ENCODE measurements at regions not wholly inside any gene's neighbourhood (a gene's known extent, or its start where the extent isn't known, plus 50 kb on each side); places are given as distances from the start of the nearest gene placed in this dataset.

DNA sequence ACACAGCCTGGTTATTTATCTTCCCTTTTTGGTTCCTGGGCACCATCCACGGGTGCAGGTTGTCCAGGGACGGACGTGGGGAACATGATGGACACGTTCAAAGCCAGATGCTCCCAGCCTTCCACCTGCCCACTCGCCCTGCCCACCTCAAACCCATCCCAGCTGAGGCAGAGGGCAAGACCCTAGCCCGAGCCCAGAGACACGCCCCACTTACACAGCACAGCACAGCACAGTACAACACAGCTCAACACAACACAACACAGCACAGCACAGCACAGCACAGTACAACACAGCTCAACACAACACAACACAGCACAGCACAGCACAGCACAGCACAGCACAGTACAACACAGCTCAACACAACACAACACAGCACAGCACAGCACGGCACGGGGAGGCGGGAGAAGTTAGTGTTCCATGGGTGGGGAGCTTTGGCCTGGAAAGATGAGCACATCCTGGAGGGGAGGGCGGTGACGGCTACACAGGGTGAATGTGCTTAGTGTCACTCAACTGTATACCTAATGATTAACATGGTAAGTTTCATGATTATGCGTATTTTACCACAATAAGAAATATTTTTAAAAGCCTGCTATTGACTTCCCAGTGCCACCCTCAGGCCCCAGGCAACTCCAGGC lies 1507.5 kb downstream of the BRD1 start:
- no peak overlapping the region for H3K27ac ChIP-seq
- H3K79me2 ChIP-seq (ENCODE audit: insufficient read depth) = no peaks in the 10 kb centered on the region
- no peaks in the 10 kb centered on the region for H3K27me3 ChIP-seq (replicated peaks; ENCODE audit: insufficient read depth)
- in situ Hi-C loops (cut with MboI) = no loop called here
- 23 to 27% methylated on average over 13 of the region's 13 CpGs for WGBS, 2 experiments (ENCODE audit: low coverage in 1 of 2, low lambda C conversion rate in 2 of 2, missing lambda C conversion rate in 2 of 2)
- no peak overlapping the region for H2AFZ ChIP-seq
- no peaks in the 10 kb centered on the region for H4K20me1 ChIP-seq (ENCODE audit: insufficient read depth)
- no peak for DNase-seq
- H3K36me3 ChIP-seq (ENCODE audit: low read depth) = no peaks in the 10 kb centered on the region
- no peak overlapping the region for H3K4me2 ChIP-seq (ENCODE audit: unreplicated experiment)
- H3K9me2 ChIP-seq (ENCODE audit: insufficient read depth) = no peaks in the 10 kb centered on the region
- no peaks in the 10 kb centered on the region for H3F3A ChIP-seq (ENCODE audit: insufficient read depth)
- TF ChIP-seq EZH2phosphoT487 (IDR thresholded peaks at IDR 0.05; ENCODE audit: insufficient read depth, low read depth) (no peak), EZH2 (IDR thresholded peaks at IDR 0.05; ENCODE audit: insufficient read depth, poor library complexity, severe bottlenecking) (no peak)
- no peaks in the 10 kb centered on the region for H3K4me1 ChIP-seq (ENCODE audit: insufficient read depth)
- no peak overlapping the region for H3K9ac ChIP-seq
- H3K4me3 ChIP-seq = no peak overlapping the region
- no peaks in the 10 kb centered on the region for H3K9me3 ChIP-seq (ENCODE audit: low read depth)

- Histone ChIP-seq H3F3A (ENCODE audit: insufficient read depth) (no peaks in the 10 kb centered on the region), H3K4me1 (ENCODE audit: insufficient read depth) (no peaks in the 10 kb centered on the region), H3K79me2 (ENCODE audit: insufficient read depth) (no peaks in the 10 kb centered on the region), H3K36me3 (ENCODE audit: low read depth) (no peaks in the 10 kb centered on the region), H3K27me3 (replicated peaks; ENCODE audit: insufficient read depth) (no peaks in the 10 kb centered on the region), H2AFZ (no peak overlapping the region), H3K9ac (no peak overlapping the region), H4K20me1 (ENCODE audit: insufficient read depth) (no peaks in the 10 kb centered on the region), H3K4me2 (ENCODE audit: unreplicated experiment) (no peak overlapping the region), H3K27ac (no peak overlapping the region), H3K4me3 (no peak overlapping the region), H3K9me2 (ENCODE audit: insufficient read depth) (no peaks in the 10 kb centered on the region), H3K9me3 (ENCODE audit: low read depth) (no peaks in the 10 kb centered on the region)
- no peak for DNase-seq
- in situ Hi-C loops (cut with MboI) = no loop called here
- TF ChIP-seq EZH2 (IDR thresholded peaks at IDR 0.05; ENCODE audit: insufficient read depth, poor library complexity, severe bottlenecking) (no peak), EZH2phosphoT487 (IDR thresholded peaks at IDR 0.05; ENCODE audit: insufficient read depth, low read depth) (no peak)
- 35 to 42% methylated on average over 14 of the region's 14 CpGs for WGBS, 2 experiments (ENCODE audit: low coverage in 1 of 2, low lambda C conversion rate in 2 of 2, missing lambda C conversion rate in 2 of 2)
These were observed 1508.2 kb downstream of the BRD1 start for GRCh38 chr22:48319321-48320047.

GRCh38 chr22:48318575-48319320 lies 1508.9 kb downstream of the BRD1 start:
- Histone ChIP-seq H3K27ac (no peak overlapping the region), H3K9ac (no peak overlapping the region), H3K9me3 (ENCODE audit: low read depth) (no peaks in the 10 kb centered on the region), H4K20me1 (ENCODE audit: insufficient read depth) (no peaks in the 10 kb centered on the region), H3K27me3 (replicated peaks; ENCODE audit: insufficient read depth) (no peaks in the 10 kb centered on the region), H2AFZ (no peak overlapping the region), H3K4me2 (ENCODE audit: unreplicated experiment) (no peak overlapping the region), H3F3A (ENCODE audit: insufficient read depth) (no peaks in the 10 kb centered on the region), H3K36me3 (ENCODE audit: low read depth) (no peaks in the 10 kb centered on the region), H3K79me2 (ENCODE audit: insufficient read depth) (no peaks in the 10 kb centered on the region), H3K9me2 (ENCODE audit: insufficient read depth) (no peaks in the 10 kb centered on the region), H3K4me3 (no peak overlapping the region), H3K4me1 (ENCODE audit: insufficient read depth) (no peaks in the 10 kb centered on the region)
- DNase-seq = no peak
- 45 to 46% methylated on average over 12 to 13 of the region's 13 CpGs for WGBS, 2 experiments (ENCODE audit: low coverage in 1 of 2, low lambda C conversion rate in 2 of 2, missing lambda C conversion rate in 2 of 2)
- TF ChIP-seq EZH2 (IDR thresholded peaks at IDR 0.05; ENCODE audit: insufficient read depth, poor library complexity, severe bottlenecking) (no peak), EZH2phosphoT487 (IDR thresholded peaks at IDR 0.05; ENCODE audit: insufficient read depth, low read depth) (no peak)
- in situ Hi-C loops (cut with MboI) = no loop called here

GRCh38 chr22:48318173-48318572 lies 1509.5 kb downstream of the BRD1 start:
- Histone ChIP-seq H3K4me3 (no peak overlapping the region), H3F3A (ENCODE audit: insufficient read depth) (no peaks in the 10 kb centered on the region), H3K4me1 (ENCODE audit: insufficient read depth) (no peaks in the 10 kb centered on the region), H4K20me1 (ENCODE audit: insufficient read depth) (no peaks in the 10 kb centered on the region), H3K27ac (no peak overlapping the region), H3K4me2 (ENCODE audit: unreplicated experiment) (no peak overlapping the region), H3K27me3 (replicated peaks; ENCODE audit: insufficient read depth) (no peaks in the 10 kb centered on the region), H3K36me3 (ENCODE audit: low read depth) (no peaks in the 10 kb centered on the region), H3K9ac (no peak overlapping the region), H2AFZ (no peak overlapping the region), H3K9me2 (ENCODE audit: insufficient read depth) (no peaks in the 10 kb centered on the region), H3K79me2 (ENCODE audit: insufficient read depth) (no peaks in the 10 kb centered on the region), H3K9me3 (ENCODE audit: low read depth) (no peaks in the 10 kb centered on the region)
- DNase-seq = no peak
- WGBS, 2 experiments (ENCODE audit: low coverage in 1 of 2, low lambda C conversion rate in 2 of 2, missing lambda C conversion rate in 2 of 2) = 21 to 40% methylated on average over 6 of the region's 6 CpGs
- in situ Hi-C loops (cut with MboI) = no loop called here
- TF ChIP-seq EZH2 (IDR thresholded peaks at IDR 0.05; ENCODE audit: insufficient read depth, poor library complexity, severe bottlenecking) (no peak), EZH2phosphoT487 (IDR thresholded peaks at IDR 0.05; ENCODE audit: insufficient read depth, low read depth) (no peak)
